H1 (cell line): ENCODE measurements at regions not wholly inside any gene's neighbourhood (a gene's known extent, or its start where the extent isn't known, plus 50 kb on each side); places are given as distances from the start of the nearest gene placed in this dataset.

ENCODE experiments used
- CHD7 ChIP-seq: fragments of 300-600 bp; sonication (generic); IDR thresholded peaks from 2 replicates; pipeline ENCODE4 v1.7.1; 2012; ENCODE audit warnings: low read length, moderate library complexity, mild to moderate bottlenecking, inconsistent platforms; ENCODE audit not compliant: insufficient replicate concordance

GRCh38 chr20:48184229-48184628 lies 398.9 kb upstream of the SULF2 start (continued):
- TF ChIP-seq CHD7: no peak
